ENCODE measurements at regions not wholly inside any gene's neighbourhood (a gene's known extent, or its start where the extent isn't known, plus 50 kb on each side); places are given as distances from the start of the nearest gene placed in this dataset.

DNA sequence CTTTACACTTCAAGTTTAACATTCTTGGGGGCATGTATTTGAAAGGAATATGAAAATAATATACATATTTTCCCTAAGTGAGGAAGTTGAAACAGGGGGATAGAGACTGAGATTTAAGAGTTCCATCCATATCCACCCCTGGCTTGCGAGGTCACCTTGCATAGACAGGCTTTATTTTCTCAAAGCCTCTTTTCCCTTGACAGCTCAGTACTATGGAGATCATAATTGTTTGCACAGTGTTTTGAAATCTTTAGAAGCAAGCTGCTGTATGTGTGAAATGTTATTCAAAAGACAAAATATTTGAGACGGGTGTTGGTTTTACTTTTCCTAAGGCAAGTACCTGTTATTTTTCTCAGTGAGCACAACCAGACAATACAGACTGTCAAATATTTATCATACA, 163.1 kb downstream of the LRRC70 start:
- H4K8ac ChIP-seq (ENCODE audit: low read depth in 2 of 2, low read length in 2 of 2): no peak overlapping the region
- no peaks in the 10 kb centered on the region for H4K20me1 ChIP-seq (ENCODE audit: insufficient read depth, low read length)
- H3K27ac ChIP-seq (ENCODE audit: insufficient read depth, low read length): no peak overlapping the region
- H2BK15ac ChIP-seq (ENCODE audit: low read depth, low read length): no peak overlapping the region
- dilution Hi-C loops (cut with HindIII; ENCODE audit: low sequenced_read_pairs, unreplicated experiment) (no loop called here), in situ Hi-C loops (cut with MboI; ENCODE audit: low sequenced_read_pairs) (no loop called here), intact Hi-C loops (cut with micrococcal nuclease) (no loop called here)
- H3K79me1 ChIP-seq (ENCODE audit: low read depth in 1 of 2, low read length in 2 of 2): no peaks in the 10 kb centered on the region
- no peak overlapping the region for H3K14ac ChIP-seq (replicated peaks; ENCODE audit: low read depth, low read length)
- TF ChIP-seq MAZ (IDR thresholded peaks at IDR 0.05; ENCODE audit: borderline replicate concordance, low read depth, low read length) (no peak), RAD21 (IDR thresholded peaks at IDR 0.05; ENCODE audit: low read length) (no peak), SMC3 (IDR thresholded peaks at IDR 0.05; ENCODE audit: low read depth, low read length) (no peak), MAFK (IDR thresholded peaks at IDR 0.05; ENCODE audit: low read depth, low read length) (no peak), FOS (IDR thresholded peaks at IDR 0.05; ENCODE audit: low read depth, low read length) (no peak), NFE2L2 (IDR thresholded peaks at IDR 0.05; ENCODE audit: low read depth, low read length) (no peak), CEBPB (IDR thresholded peaks at IDR 0.05; ENCODE audit: low read depth, low read length) (no peak), MXI1 (IDR thresholded peaks at IDR 0.05; ENCODE audit: borderline replicate concordance, low read depth, low read length) (no peak), BHLHE40 (IDR thresholded peaks at IDR 0.05; ENCODE audit: low read depth, low read length) (no peak), CHD1 (IDR thresholded peaks at IDR 0.05; ENCODE audit: low read depth, low read length) (no peak)
- TF ChIP-seq, protein P1, sequence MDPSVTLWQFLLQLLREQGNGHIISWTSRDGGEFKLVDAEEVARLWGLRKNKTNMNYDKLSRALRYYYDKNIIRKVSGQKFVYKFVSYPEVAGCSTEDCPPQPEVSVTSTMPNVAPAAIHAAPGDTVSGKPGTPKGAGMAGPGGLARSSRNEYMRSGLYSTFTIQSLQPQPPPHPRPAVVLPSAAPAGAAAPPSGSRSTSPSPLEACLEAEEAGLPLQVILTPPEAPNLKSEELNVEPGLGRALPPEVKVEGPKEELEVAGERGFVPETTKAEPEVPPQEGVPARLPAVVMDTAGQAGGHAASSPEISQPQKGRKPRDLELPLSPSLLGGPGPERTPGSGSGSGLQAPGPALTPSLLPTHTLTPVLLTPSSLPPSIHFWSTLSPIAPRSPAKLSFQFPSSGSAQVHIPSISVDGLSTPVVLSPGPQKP (IDR thresholded peaks at IDR 0.05; ENCODE audit: borderline replicate concordance, low read depth, low read length): no peak
- TF ChIP-seq, protein P2, sequence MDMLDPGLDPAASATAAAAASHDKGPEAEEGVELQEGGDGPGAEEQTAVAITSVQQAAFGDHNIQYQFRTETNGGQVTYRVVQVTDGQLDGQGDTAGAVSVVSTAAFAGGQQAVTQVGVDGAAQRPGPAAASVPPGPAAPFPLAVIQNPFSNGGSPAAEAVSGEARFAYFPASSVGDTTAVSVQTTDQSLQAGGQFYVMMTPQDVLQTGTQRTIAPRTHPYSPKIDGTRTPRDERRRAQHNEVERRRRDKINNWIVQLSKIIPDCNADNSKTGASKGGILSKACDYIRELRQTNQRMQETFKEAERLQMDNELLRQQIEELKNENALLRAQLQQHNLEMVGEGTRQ (IDR thresholded peaks at IDR 0.05; ENCODE audit: low read depth, low read length): no peak
- TF ChIP-seq, protein P3, sequence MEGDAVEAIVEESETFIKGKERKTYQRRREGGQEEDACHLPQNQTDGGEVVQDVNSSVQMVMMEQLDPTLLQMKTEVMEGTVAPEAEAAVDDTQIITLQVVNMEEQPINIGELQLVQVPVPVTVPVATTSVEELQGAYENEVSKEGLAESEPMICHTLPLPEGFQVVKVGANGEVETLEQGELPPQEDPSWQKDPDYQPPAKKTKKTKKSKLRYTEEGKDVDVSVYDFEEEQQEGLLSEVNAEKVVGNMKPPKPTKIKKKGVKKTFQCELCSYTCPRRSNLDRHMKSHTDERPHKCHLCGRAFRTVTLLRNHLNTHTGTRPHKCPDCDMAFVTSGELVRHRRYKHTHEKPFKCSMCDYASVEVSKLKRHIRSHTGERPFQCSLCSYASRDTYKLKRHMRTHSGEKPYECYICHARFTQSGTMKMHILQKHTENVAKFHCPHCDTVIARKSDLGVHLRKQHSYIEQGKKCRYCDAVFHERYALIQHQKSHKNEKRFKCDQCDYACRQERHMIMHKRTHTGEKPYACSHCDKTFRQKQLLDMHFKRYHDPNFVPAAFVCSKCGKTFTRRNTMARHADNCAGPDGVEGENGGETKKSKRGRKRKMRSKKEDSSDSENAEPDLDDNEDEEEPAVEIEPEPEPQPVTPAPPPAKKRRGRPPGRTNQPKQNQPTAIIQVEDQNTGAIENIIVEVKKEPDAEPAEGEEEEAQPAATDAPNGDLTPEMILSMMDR (conservative IDR thresholded peaks at IDR 0.05; ENCODE audit: low read depth, low read length): no peak
- no peak for ATAC-seq (ENCODE audit: low read depth)
- POLR2A ChIA-PET (ENCODE audit: unreplicated experiment): no interaction called here
- no peak overlapping the region for H3K4me2 ChIP-seq (ENCODE audit: low read depth, low read length)
- no CpG with 5 or more reads among the region's 2 CpGs for WGBS, 2 experiments (ENCODE audit: extremely low coverage in 2 of 2, insufficient read length in 1 of 2)
- no peaks in the 10 kb centered on the region for H3K9me1 ChIP-seq (ENCODE audit: insufficient read depth, low read length)
- CTCF ChIA-PET: no interaction called here
- no peak overlapping the region for H3K56ac ChIP-seq (ENCODE audit: extremely low read depth, insufficient read depth, low read length)
- no peak overlapping the region for H2BK120ac ChIP-seq (ENCODE audit: low read depth, low read length)
- H3K4me3 ChIP-seq (ENCODE audit: insufficient read depth, low read depth, low read length): no peak overlapping the region
- no peak overlapping the region for H3K9ac ChIP-seq (ENCODE audit: low read depth, low read length)
- no peak overlapping the region for H3K23ac ChIP-seq (ENCODE audit: low read depth, low read length)
- H2BK20ac ChIP-seq (ENCODE audit: low read depth, low read length): no peak overlapping the region
- no peaks in the 10 kb centered on the region for H3K36me3 ChIP-seq (ENCODE audit: control insufficient read depth, insufficient read depth, low read length)
- no peak overlapping the region for H2AFZ ChIP-seq (replicated peaks; ENCODE audit: low read length, poor library complexity)
- H3K27me3 ChIP-seq (ENCODE audit: control insufficient read depth, insufficient read depth, low read length): no peaks in the 10 kb centered on the region
- H2AK9ac ChIP-seq (replicated peaks; ENCODE audit: low read depth, low read length, poor library complexity): no peak overlapping the region
- H3K9me3 ChIP-seq (ENCODE audit: control insufficient read depth, insufficient read depth, low read length): no peaks in the 10 kb centered on the region
- no peak overlapping the region for H3K4ac ChIP-seq (ENCODE audit: low read depth, low read length)
- H3K4me1 ChIP-seq (ENCODE audit: control insufficient read depth, insufficient read depth, low read length): no peaks in the 10 kb centered on the region
- H3K18ac ChIP-seq (ENCODE audit: low read depth, low read length): no peak overlapping the region
- DNase-seq: no peak
- H4K5ac ChIP-seq (ENCODE audit: low read depth, low read length): no peak overlapping the region
- H2AK5ac ChIP-seq (ENCODE audit: low read depth, low read length): no peak overlapping the region
- no peak overlapping the region for H2BK5ac ChIP-seq (ENCODE audit: low read depth, low read length, poor library complexity, severe bottlenecking)
- H4K91ac ChIP-seq (ENCODE audit: insufficient read depth, low read depth, low read length): no peak overlapping the region
- BruUV-seq (replicated peaks): no TSS peak

Data from IMR-90 (cell line).